GM10266 (cell line): ENCODE measurements at regions not wholly inside any gene's neighbourhood (a gene's known extent, or its start where the extent isn't known, plus 50 kb on each side); places are given as distances from the start of the nearest gene placed in this dataset.

Source experiments
- DNase-seq: peaks from one replicate; pipeline ENCODE4 v3.0.0; 2012; ENCODE audit errors: extremely low spot score
- CTCF ChIP-seq: IDR thresholded peaks from 2 replicates; pipeline ENCODE4 v1.5.1; 2012; ENCODE audit warnings: mild to moderate bottlenecking, low read depth; ENCODE audit not compliant: control insufficient read depth, insufficient read depth; ENCODE audit errors: missing control alignments

- no peak for TF ChIP-seq CTCF
- no peak for DNase-seq
Observed at GRCh38 chr3:24704496-24704895, 209.8 kb upstream of the THRB start.

GRCh38 chr3:24707936-24708335, 213.3 kb upstream of the THRB start:
- DNase-seq = no peak
- no peak for TF ChIP-seq CTCF

GRCh38 chr3:24709956-24710355, 215.3 kb upstream of the THRB start:
- no peak for DNase-seq
- no peak for TF ChIP-seq CTCF

DNA sequence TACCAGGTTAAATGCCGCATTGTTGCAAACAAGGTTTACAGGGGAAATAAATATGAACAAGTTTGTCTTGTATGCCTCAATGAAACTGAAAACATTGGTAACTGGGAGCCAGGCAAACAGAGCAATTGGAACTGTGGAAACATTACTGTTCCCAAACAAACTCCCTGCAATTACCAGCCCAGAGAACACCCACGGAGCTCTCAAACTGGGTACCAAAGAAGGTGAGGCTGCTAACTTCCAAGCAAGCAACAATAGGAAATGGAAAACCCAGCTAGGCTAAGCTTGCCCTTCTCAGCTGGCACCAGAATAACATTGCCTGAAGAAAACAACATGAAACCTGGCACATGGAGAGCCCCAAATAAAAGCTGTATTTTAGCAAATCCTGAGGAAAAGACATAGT, 218.9 kb upstream of the THRB start:
- no peak for DNase-seq
- no peak for TF ChIP-seq CTCF

- no peak for DNase-seq
- no peak for TF ChIP-seq CTCF
Observed at GRCh38 chr3:24714436-24714835, 219.8 kb upstream of the THRB start.

- DNase-seq = no peak
- TF ChIP-seq CTCF = no peak
Observed at GRCh38 chr3:24715171-24715792, 220.6 kb upstream of the THRB start.

- TF ChIP-seq CTCF = no peak
- DNase-seq = no peak
Observed at GRCh38 chr3:24722087-24722486, 227.4 kb upstream of the THRB start.
